Cardiac muscle cell (in vitro differentiated cells and primary cell): ENCODE measurements at regions not wholly inside any gene's neighbourhood (a gene's known extent, or its start where the extent isn't known, plus 50 kb on each side); places are given as distances from the start of the nearest gene placed in this dataset.

Source experiments
- DNase-seq, 2 donors: peaks; one replicate each; pipeline versions ENCODE4 v3.0.0 to v3.0.0-alpha.2; 2010 to 2017; ENCODE audit warnings: low read depth in 1 of 2, low spot score in 1 of 2
- H3K27ac ChIP-seq: fragments of 200-600 bp; sonication (generic); 2 replicates; pipeline ENCODE4 v1.5.1; 2016
- H3K27me3 ChIP-seq: fragments of 200-600 bp; sonication (generic); 2 replicates; pipeline ENCODE4 v1.6.0; 2016; ENCODE audit warnings: control low read depth
- H3K36me3 ChIP-seq: fragments of 200-600 bp; sonication (generic); 2 replicates; pipeline ENCODE4 v1.5.1; 2016; ENCODE audit warnings: control low read depth
- H3K4me1 ChIP-seq: fragments of 200-600 bp; sonication (generic); 2 replicates; pipeline ENCODE4 v1.8.1; 2017; ENCODE audit warnings: low read depth, mild to moderate bottlenecking, mixed run types
- H3K4me3 ChIP-seq: fragments of 200-600 bp; sonication (generic); 2 replicates; pipeline ENCODE4 v1.5.1; 2016; ENCODE audit warnings: mild to moderate bottlenecking
- H3K9me3 ChIP-seq: fragments of 200-600 bp; sonication (generic); 2 replicates; pipeline ENCODE4 v1.5.1; 2017; ENCODE audit warnings: low read depth, mild to moderate bottlenecking, control low read depth
- TF ChIP-seq, protein P1 (sequence below): IDR thresholded peaks from 2 replicates; pipeline ENCODE4 v1.5.1; 2012; ENCODE audit warnings: low read depth, mild to moderate bottlenecking, low read length

DNA sequence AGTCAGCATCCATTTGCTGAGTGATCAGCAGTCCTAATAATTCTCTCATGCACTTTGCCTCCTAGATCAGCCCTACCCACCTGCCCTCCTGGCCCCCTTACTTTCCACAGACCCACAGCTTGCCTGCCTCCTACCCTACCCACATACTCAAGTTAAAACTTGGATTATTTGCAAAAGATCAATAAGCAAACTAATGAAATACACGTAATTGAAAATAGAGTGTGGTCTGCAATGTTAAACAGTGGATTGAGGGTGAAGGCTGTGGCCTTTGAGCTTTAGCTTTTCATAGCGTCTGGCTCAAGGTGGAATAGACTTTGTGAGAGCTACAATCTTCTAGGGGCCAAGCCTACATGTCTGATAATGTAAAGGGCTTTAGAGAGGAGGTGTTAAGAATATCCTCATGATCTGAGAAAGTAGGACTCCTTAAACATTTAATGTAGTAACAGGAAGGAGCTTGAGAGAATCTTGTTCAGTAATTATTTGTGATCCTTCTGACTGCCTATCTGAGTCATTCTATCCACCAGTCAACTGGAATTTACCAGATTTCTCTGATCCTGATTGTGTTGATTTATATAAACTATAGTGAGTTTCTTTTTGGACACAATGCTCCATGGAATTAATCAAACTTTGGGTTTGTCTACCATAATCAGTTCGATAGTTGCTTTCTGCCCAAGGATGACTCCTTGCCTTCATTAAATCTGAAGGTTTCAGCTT lies 310.0 kb downstream of the HRH4 start:
- TF ChIP-seq, protein P1, sequence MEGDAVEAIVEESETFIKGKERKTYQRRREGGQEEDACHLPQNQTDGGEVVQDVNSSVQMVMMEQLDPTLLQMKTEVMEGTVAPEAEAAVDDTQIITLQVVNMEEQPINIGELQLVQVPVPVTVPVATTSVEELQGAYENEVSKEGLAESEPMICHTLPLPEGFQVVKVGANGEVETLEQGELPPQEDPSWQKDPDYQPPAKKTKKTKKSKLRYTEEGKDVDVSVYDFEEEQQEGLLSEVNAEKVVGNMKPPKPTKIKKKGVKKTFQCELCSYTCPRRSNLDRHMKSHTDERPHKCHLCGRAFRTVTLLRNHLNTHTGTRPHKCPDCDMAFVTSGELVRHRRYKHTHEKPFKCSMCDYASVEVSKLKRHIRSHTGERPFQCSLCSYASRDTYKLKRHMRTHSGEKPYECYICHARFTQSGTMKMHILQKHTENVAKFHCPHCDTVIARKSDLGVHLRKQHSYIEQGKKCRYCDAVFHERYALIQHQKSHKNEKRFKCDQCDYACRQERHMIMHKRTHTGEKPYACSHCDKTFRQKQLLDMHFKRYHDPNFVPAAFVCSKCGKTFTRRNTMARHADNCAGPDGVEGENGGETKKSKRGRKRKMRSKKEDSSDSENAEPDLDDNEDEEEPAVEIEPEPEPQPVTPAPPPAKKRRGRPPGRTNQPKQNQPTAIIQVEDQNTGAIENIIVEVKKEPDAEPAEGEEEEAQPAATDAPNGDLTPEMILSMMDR = no peak
- no peak for DNase-seq
- H3K9me3 ChIP-seq = no peaks in the 10 kb centered on the region

GRCh38 chr18:24771300-24771699 lies 310.9 kb downstream of the HRH4 start:
- Histone ChIP-seq H3K27ac (no peak overlapping the region), H3K4me1 (no peaks in the 10 kb centered on the region), H3K9me3 (no peaks in the 10 kb centered on the region), H3K4me3 (no peak overlapping the region), H3K36me3 (no peaks in the 10 kb centered on the region), H3K27me3 (no peaks in the 10 kb centered on the region)
- TF ChIP-seq, protein P1 = no peak
- no peak for DNase-seq

More for the DNA sequence above, 310.0 kb downstream of the HRH4 start:
- H3K4me3 ChIP-seq = no peak overlapping the region
- no peak overlapping the region for H3K27ac ChIP-seq
- H3K36me3 ChIP-seq = no peaks in the 10 kb centered on the region
- no peaks in the 10 kb centered on the region for H3K27me3 ChIP-seq
- no peaks in the 10 kb centered on the region for H3K4me1 ChIP-seq

- no peak for DNase-seq
- TF ChIP-seq, protein P1 = no peak
Measured at GRCh38 chr18:24773101-24773500, 312.7 kb downstream of the HRH4 start.

DNA sequence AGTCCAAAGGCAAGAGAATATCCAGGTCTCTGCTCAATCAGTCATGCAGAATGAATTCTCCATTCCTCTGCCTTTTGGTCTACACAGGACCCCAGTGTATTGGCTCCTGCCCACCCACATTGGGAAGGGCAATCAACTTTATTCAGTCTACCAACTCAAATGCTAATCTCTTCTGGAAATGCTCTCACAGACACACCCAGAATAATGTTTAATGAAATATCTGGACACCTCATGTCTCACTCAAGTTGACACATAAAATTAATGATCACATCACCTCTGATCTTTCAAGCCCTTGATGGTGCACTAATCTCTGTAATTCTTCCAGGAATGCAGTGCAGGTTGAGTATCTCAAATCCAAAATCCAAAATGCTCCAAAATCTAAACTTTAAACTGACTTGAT lies 315.6 kb downstream of the HRH4 start:
- Histone ChIP-seq H3K27ac (no peak overlapping the region), H3K36me3 (no peaks in the 10 kb centered on the region), H3K4me3 (no peak overlapping the region), H3K27me3 (no peaks in the 10 kb centered on the region), H3K4me1 (no peaks in the 10 kb centered on the region), H3K9me3 (no peaks in the 10 kb centered on the region)
- no peak for DNase-seq
- TF ChIP-seq, protein P1 = no peak

More at GRCh38 chr18:24773101-24773500, 312.7 kb downstream of the HRH4 start:
- Histone ChIP-seq H3K9me3 (no peaks in the 10 kb centered on the region), H3K4me3 (no peak overlapping the region), H3K4me1 (no peaks in the 10 kb centered on the region), H3K27ac (no peak overlapping the region), H3K36me3 (no peaks in the 10 kb centered on the region), H3K27me3 (no peaks in the 10 kb centered on the region)

GRCh38 chr18:24778810-24779418 lies 318.5 kb downstream of the HRH4 start:
- Histone ChIP-seq H3K4me1 (peaks cover 4% of the 10 kb centered on the region), H3K9me3 (no peaks in the 10 kb centered on the region), H3K36me3 (no peaks in the 10 kb centered on the region), H3K4me3 (no peak overlapping the region), H3K27me3 (no peaks in the 10 kb centered on the region), H3K27ac (peak overlapping the region; percentile 28)
- no peak for DNase-seq
- TF ChIP-seq, protein P1 = no peak
